T-helper 9 cell (primary cell): ENCODE measurements at regions not wholly inside any gene's neighbourhood (a gene's known extent, or its start where the extent isn't known, plus 50 kb on each side); places are given as distances from the start of the nearest gene placed in this dataset.

ENCODE experiments used
- DNase-seq: peaks from one replicate; pipeline ENCODE4 v3.0.0-alpha.2; 2020

GRCh38 chr13:73782450-73783449 lies 351.5 kb downstream of the KLF12 start:
- no peak for DNase-seq

- no peak for DNase-seq
Measured at GRCh38 chr13:73781384-73781783, 352.8 kb downstream of the KLF12 start.

- no peak for DNase-seq
Measured at GRCh38 chr13:73779881-73780280, 354.3 kb downstream of the KLF12 start.

- no peak for DNase-seq
Measured at GRCh38 chr13:73778242-73778864, 355.9 kb downstream of the KLF12 start.

GRCh38 chr13:73777134-73777533 lies 357.1 kb downstream of the KLF12 start:
- no peak for DNase-seq

GRCh38 chr13:73776151-73776785 lies 357.9 kb downstream of the KLF12 start:
- DNase-seq = no peak

GRCh38 chr13:73773168-73773549 lies 361.0 kb downstream of the KLF12 start:
- no peak for DNase-seq

GRCh38 chr13:73772449-73773167 lies 361.6 kb downstream of the KLF12 start:
- DNase-seq = no peak

- DNase-seq = peak; percentile 13
Measured at GRCh38 chr13:73767747-73768315, 366.4 kb downstream of the KLF12 start.

- no peak for DNase-seq
Measured at GRCh38 chr13:73767191-73767741, 366.9 kb downstream of the KLF12 start.

- DNase-seq = peak; percentile 71
Measured at GRCh38 chr13:73765651-73766384, 368.4 kb downstream of the KLF12 start.

GRCh38 chr13:73759434-73759833 lies 374.8 kb downstream of the KLF12 start:
- no peak for DNase-seq

- no peak for DNase-seq
Measured at GRCh38 chr13:73757481-73758233, 376.5 kb downstream of the KLF12 start.

- DNase-seq = no peak
Measured at GRCh38 chr13:73754727-73755292, 379.4 kb downstream of the KLF12 start.

GRCh38 chr13:73754241-73754640 lies 380.0 kb downstream of the KLF12 start:
- no peak for DNase-seq

- DNase-seq = no peak
Measured at GRCh38 chr13:73751290-73751689, 382.9 kb downstream of the KLF12 start.

- no peak for DNase-seq
Measured at GRCh38 chr13:73748404-73748803, 385.8 kb downstream of the KLF12 start.

GRCh38 chr13:73745190-73745589 lies 389.0 kb downstream of the KLF12 start:
- DNase-seq = no peak

GRCh38 chr13:73742982-73743381 lies 391.2 kb downstream of the KLF12 start:
- DNase-seq = no peak

- no peak for DNase-seq
Measured at GRCh38 chr13:73741742-73742141, 392.5 kb downstream of the KLF12 start.
